ENCODE measurements at regions not wholly inside any gene's neighbourhood (a gene's known extent, or its start where the extent isn't known, plus 50 kb on each side); places are given as distances from the start of the nearest gene placed in this dataset.

- no peak overlapping the region for H3K4me3 Mint-ChIP-seq
- TF ChIP-seq CTCF (IDR thresholded peaks at IDR 0.05; ENCODE audit: unreplicated experiment in 3 of 3), result no peak
- no peaks in the 10 kb centered on the region for H3K4me1 Mint-ChIP-seq
- H3K36me3 Mint-ChIP-seq (ENCODE audit: low read depth), result no peaks in the 10 kb centered on the region
- no peaks in the 10 kb centered on the region for H3K27me3 Mint-ChIP-seq (ENCODE audit: low read depth)
- no peaks in the 10 kb centered on the region for H3K9me3 Mint-ChIP-seq
- H3K27ac Mint-ChIP-seq, result no peak overlapping the region
These were observed 132.9 kb upstream of the TMCO5A start for GRCh38 chr15:37801529-37801928.

DNA sequence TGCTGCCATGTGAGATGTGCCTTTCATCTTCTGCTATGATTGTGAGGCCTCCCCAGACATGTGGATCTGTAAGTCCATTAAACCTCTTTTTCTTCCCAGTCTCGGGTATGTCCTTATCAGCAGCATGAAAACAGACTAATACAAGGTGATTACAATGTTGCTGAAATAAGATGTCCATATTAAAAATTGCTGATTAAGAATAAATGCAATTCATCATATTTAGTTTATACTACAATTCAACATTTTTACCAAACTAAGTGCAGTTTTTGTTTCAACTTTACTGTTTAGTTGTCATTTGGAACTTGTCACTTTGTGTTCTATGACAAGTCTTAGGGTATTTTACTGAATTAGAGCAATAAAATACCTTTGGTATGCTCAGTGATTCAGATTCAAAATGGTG lies 127.6 kb upstream of the TMCO5A start:
- Mint-ChIP-seq H3K27me3 (ENCODE audit: low read depth) (no peaks in the 10 kb centered on the region), H3K36me3 (ENCODE audit: low read depth) (no peaks in the 10 kb centered on the region), H3K27ac (no peak overlapping the region), H3K4me3 (no peak overlapping the region), H3K4me1 (no peaks in the 10 kb centered on the region), H3K9me3 (no peaks in the 10 kb centered on the region)
- TF ChIP-seq CTCF (IDR thresholded peaks at IDR 0.05; ENCODE audit: unreplicated experiment in 3 of 3), result no peak

DNA sequence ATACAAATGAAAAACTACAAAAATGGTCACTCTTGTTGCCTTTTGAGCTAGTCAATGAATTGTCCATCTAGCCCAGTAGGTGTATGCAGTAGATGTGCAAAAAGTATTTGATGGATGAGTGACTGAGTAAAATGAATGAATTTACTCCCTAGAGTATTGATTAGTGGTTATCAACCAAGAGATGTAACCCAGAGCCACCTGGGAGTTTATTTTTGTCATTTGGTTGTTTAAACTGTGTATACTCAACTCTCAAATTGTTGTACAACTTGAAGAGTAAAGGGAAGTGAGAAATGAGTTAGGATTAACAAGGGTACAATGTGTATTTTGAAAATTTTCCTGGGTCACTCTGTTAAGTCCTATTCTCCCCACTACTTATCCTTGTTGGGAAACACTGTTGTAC lies 124.1 kb upstream of the TMCO5A start:
- no peak for TF ChIP-seq CTCF (IDR thresholded peaks at IDR 0.05; ENCODE audit: unreplicated experiment in 3 of 3)
- H3K4me3 Mint-ChIP-seq, result no peak overlapping the region
- no peaks in the 10 kb centered on the region for H3K36me3 Mint-ChIP-seq (ENCODE audit: low read depth)
- H3K9me3 Mint-ChIP-seq, result no peaks in the 10 kb centered on the region
- no peaks in the 10 kb centered on the region for H3K27me3 Mint-ChIP-seq (ENCODE audit: low read depth)
- no peaks in the 10 kb centered on the region for H3K4me1 Mint-ChIP-seq
- H3K27ac Mint-ChIP-seq, result no peak overlapping the region

- no peak overlapping the region for H3K4me3 Mint-ChIP-seq
- no peaks in the 10 kb centered on the region for H3K4me1 Mint-ChIP-seq
- no peaks in the 10 kb centered on the region for H3K9me3 Mint-ChIP-seq
- no peak overlapping the region for H3K27ac Mint-ChIP-seq
- no peaks in the 10 kb centered on the region for H3K36me3 Mint-ChIP-seq (ENCODE audit: low read depth)
- no peaks in the 10 kb centered on the region for H3K27me3 Mint-ChIP-seq (ENCODE audit: low read depth)
- TF ChIP-seq CTCF (IDR thresholded peaks at IDR 0.05; ENCODE audit: unreplicated experiment in 3 of 3), result no peak
These were observed 121.1 kb upstream of the TMCO5A start for GRCh38 chr15:37813306-37813705.

DNA sequence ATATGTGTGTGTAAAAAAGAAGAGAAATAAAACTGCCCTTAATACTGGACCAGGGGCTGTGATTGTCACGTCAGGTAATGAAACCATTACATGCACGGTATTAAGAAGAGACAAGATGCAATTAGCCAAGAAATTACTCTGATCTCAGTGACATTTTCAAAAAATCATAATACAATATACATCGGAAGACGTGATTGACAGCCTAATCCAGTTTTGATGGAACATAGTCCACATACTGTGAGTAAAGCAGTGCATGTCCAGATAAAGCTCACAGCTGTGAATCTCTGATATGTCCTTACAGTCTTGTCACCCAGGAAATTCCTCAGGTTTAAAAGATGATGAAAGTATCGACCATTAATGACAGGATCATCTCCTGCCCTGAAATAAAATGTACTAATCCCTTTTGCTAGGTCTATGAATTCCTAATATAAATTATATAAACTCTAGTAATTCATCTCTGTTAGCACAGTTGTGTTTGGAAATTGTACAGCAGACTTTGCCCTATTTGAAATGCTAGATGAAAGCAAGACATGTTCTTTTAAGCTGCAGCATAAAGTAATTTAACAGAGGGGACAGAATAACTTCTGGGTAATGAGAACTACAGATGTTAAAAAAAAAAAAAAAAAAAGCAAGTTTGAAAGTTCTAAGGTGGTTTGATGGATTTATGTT lies 119.5 kb upstream of the TMCO5A start:
- no peaks in the 10 kb centered on the region for H3K27me3 Mint-ChIP-seq (ENCODE audit: low read depth)
- no peaks in the 10 kb centered on the region for H3K4me1 Mint-ChIP-seq
- no peaks in the 10 kb centered on the region for H3K36me3 Mint-ChIP-seq (ENCODE audit: low read depth)
- no peaks in the 10 kb centered on the region for H3K9me3 Mint-ChIP-seq
- H3K4me3 Mint-ChIP-seq, result no peak overlapping the region
- TF ChIP-seq CTCF (IDR thresholded peaks at IDR 0.05; ENCODE audit: unreplicated experiment in 3 of 3), result no peak
- H3K27ac Mint-ChIP-seq, result no peak overlapping the region

DNA sequence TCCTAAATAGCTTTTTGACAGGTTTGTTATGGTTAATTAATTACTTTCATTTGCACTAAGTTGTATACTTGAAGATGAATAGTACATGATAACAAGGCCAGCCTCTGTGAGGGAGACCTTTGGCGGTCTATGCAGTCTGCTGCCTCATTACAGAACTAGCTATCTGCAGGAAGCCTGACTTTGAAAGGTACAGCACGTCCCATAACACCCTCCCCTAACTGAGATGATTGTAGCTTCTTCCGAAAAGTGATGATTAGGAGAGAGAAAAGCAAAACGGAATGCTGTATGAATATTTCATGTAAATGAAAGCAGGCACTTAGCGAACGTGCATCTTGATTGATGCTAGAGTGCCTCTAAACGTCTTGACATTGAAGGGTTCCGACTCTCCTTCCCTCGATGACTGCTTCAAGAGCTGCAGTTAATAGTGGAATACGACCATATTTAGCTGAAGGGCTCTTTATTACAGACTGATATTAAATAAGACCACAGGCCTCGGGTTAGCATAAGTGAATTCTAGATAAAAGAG lies 116.2 kb upstream of the TMCO5A start:
- no peak for TF ChIP-seq CTCF (IDR thresholded peaks at IDR 0.05; ENCODE audit: unreplicated experiment in 3 of 3)
- H3K27ac Mint-ChIP-seq, result no peak overlapping the region
- no peak overlapping the region for H3K4me3 Mint-ChIP-seq
- no peaks in the 10 kb centered on the region for H3K27me3 Mint-ChIP-seq (ENCODE audit: low read depth)
- no peaks in the 10 kb centered on the region for H3K9me3 Mint-ChIP-seq
- H3K36me3 Mint-ChIP-seq (ENCODE audit: low read depth), result no peaks in the 10 kb centered on the region
- no peaks in the 10 kb centered on the region for H3K4me1 Mint-ChIP-seq

Measured in nephron (organoid).